ENCODE measurements at regions not wholly inside any gene's neighbourhood (a gene's known extent, or its start where the extent isn't known, plus 50 kb on each side); places are given as distances from the start of the nearest gene placed in this dataset.

- DNase-seq, result no peak
These were observed 903.6 kb downstream of the RPA4 start for GRCh38 chrX:97787311-97787710.

DNA sequence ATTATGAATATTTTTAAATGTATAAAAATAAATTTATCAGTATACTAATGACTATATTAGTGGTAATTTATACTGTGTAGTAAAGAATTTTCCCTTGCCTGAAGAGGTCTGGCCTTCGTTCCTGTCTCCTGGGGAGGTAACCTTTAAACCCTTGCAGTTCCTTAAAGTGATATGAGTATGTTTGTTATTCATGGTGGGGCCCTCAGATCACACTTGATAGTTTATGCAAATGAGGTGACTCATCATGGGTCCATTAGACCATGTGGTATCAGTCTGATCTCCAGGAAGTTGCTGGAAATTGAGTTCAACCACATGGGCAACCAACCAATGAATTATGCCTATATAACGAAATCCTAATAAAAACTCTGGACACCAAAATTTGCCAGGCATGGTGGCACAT lies 904.1 kb downstream of the RPA4 start:
- no peak for DNase-seq

DNA sequence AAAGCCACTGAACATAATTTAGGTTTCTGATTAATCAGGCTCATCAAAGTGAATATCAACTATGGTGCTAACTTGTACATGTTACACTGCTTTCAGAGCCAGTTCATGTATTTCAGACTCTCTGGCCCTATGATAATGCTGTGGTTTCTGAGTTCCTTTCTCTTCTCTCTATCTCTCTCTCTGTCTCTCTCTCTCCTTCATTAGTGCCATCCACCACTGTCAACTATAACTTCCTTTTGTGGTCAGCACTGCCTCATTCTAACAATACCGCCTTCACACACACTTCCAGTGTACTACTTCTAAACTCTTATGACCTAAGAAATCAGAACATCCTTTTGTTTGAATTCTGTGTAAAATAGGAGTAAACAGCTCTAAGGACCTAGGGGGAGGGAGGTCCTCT lies 907.1 kb downstream of the RPA4 start:
- DNase-seq, result no peak

- DNase-seq, result no peak
These were observed 913.4 kb downstream of the RPA4 start for GRCh38 chrX:97797076-97797475.

- DNase-seq, result no peak
These were observed 922.5 kb downstream of the RPA4 start for GRCh38 chrX:97806238-97806637.

GRCh38 chrX:97806946-97807345 lies 923.2 kb downstream of the RPA4 start:
- no peak for DNase-seq

DNA sequence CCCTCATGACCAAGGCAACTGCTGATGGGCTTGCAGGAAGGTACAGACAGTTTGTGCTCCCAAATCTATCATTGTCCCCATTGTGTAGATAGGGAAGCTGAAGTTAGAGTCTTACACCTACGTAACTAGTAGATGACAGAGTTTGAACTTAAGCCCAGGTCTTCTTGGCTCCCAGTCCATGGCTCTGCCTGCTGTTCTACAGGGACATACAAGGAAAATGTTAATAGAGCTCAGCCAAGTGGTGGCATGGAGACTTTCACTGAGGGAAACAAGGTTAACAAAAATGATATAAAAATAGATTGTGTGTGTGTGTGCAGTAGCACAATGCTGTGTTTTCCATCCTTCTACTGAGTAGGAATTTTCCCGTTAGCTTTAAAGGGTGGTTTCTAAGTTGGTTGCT lies 936.5 kb downstream of the RPA4 start:
- DNase-seq, result no peak

GRCh38 chrX:97828471-97828870 lies 944.8 kb downstream of the RPA4 start:
- no peak for DNase-seq

GRCh38 chrX:97835969-97836368 lies 952.3 kb downstream of the RPA4 start:
- DNase-seq, result no peak

DNA sequence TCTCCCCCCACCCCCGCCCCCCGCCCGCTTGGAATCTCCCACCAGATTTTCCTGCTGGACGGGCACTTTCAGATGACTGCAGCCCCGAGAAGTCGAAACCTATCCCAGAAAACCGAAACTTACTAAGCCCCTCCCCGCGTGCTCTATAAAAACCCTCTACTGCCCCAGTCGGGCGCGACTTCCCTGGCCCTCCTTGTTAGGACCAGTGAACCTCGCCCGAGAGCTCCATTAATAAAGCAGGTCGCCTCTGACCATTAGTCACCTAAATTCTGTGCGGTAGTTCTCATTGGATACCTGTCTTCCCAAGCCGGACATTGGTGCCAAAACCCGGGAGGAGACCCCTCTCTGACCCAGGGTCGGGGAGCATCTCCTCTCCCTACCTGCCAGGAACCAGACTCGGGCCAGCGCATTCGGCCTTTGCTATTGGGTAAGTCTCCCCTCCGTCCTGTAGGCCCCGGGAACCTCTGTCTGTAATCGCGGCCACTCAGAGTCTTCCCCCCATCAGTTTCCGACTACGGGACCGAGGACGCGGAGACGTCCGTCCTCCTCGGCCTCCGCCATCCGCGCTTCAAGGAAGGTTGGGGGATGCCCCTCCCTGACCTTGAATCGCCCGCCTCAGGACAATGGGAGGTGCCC lies 958.0 kb downstream of the RPA4 start:
- DNase-seq, result no peak

DNA sequence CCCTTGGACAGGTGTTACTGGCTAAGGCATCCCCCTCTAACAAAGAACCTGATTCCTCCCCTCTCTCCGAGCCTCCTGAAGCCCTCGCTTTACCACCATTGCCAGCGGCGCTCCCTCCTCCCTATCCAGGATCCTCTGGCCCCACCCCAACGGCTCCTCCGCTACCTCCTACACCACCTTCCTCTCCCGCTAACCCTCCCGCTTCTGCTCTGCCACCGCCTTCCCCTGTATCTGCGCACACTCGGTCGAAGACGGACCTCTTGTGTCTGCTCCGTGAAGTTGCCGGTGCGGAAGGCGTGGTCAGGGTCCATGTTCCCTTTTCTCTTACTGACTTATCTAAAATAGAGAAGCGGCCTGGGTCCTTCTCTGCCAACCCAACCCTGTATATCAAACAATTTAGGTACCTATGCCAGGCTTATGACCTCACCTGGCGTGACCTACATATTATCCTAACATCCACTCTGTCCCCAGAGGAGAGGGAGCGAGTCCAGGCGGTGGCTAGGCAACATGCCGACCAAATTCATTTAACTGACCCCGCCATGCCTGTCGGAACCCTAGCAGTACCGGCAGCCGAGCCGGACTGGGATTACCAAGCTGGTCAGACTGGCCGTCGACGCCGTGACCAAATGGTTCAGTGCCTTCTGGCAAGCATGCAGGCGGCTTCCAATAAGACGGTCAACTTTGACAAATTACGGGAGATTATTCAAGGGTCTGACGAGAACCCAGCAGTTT lies 958.9 kb downstream of the RPA4 start:
- DNase-seq, result no peak

- DNase-seq, result no peak
These were observed 959.6 kb downstream of the RPA4 start for GRCh38 chrX:97843200-97843811.

- no peak for DNase-seq
These were observed 960.5 kb downstream of the RPA4 start for GRCh38 chrX:97844161-97844560.

DNA sequence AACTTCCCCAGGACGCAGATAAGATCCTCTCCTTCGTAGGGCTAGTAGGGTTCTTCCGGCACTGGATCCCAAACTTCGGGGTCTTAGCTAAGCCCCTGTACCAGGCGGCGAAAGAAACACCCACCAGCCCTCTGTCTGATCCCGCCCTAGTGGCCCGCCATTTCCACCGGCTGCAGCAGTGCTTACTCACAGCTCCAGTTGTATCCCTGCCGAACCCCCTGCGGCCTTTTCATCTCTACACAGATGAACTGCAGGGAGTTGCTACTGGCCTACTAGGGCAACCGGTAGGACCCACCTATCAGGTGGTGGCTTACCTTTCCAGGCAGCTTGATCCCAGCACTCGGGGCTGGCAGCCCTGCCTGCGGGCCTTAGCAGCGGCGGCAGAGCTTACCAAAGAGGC lies 961.2 kb downstream of the RPA4 start:
- DNase-seq, result no peak

DNA sequence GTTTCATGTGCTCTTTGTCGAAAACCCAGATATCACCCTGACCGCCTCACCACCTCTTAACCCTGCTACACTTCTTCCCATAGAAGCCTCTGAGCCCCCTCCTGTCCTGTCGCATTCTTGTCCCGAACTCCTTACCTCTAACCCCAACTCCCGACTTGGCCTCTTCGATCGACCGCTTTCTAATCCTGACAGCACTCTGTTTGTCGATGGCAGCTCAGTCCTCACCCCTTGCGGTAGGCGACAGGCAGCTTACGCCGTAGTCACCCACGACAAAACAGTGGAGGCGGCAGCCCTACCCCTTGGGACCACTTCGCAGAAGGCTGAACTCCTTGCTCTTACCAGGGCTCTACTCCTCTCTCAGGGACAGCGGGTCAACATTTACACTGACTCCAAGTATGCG lies 961.7 kb downstream of the RPA4 start:
- no peak for DNase-seq

DNA sequence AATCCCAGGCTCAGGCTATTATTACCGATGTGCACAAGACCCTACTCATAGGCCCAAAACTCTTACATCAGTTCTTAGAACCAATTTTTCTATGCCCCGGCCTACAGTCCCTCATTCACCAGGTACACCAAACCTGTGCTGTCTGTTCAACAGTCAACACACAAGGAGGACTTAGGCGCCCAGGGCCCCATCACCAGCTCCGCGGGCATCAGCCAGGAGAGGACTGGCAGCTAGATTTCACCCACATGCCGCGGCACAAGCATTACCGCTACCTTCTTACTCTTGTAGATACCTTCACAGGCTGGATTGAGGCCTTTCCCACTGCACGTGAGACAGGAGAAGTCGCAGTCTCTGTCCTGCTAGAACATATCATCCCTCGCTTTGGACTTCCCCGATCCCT lies 962.5 kb downstream of the RPA4 start:
- DNase-seq, result no peak

DNA sequence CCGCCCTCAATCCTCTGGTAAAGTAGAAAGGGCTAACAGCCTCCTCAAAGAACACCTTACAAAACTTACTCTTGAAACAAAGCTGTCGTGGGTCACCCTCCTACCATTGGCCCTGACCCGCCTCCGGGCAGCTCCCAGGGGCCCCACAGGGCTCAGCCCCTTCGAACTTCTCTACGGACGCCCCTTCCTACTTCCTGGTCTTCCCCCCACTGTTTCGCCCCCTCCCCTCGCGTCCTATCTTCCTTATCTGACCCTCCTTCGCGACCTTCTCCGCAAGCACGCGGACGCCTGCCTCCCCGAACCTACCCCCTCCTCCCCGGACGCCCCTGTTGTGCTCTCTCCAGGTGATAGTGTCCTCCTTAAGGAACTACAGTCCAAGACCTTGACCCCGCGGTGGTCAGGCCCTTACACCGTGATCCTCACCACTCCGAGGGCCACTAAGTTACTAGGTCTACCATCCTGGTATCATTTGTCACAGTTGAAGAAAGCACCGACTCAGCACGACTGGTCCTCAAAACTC lies 963.1 kb downstream of the RPA4 start:
- no peak for DNase-seq

- no peak for DNase-seq
These were observed 964.4 kb downstream of the RPA4 start for GRCh38 chrX:97847885-97848679.

GRCh38 chrX:97849951-97850350 lies 966.2 kb downstream of the RPA4 start:
- DNase-seq, result no peak

- no peak for DNase-seq
These were observed 967.2 kb downstream of the RPA4 start for GRCh38 chrX:97850911-97851310.

DNA sequence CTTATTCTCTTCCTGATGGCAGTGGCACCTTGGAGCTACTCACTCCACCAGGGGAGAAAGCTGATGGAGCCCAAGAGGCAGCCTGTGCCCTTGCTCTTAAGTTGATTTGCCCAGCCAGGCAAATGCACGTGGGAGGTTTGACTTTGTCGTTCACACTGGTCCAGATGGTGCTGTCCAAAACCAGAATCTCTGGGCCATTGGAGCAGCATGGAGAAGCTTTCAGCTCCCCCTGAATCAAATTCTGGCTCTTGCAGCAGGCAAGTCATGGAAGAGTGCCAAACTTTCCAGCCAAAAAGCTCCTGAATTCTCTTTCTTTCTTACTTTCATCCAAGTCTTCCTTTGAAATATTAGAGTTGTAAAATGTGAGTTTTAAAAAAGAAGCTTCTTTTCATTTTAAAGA lies 970.4 kb downstream of the RPA4 start:
- DNase-seq, result no peak

DNA sequence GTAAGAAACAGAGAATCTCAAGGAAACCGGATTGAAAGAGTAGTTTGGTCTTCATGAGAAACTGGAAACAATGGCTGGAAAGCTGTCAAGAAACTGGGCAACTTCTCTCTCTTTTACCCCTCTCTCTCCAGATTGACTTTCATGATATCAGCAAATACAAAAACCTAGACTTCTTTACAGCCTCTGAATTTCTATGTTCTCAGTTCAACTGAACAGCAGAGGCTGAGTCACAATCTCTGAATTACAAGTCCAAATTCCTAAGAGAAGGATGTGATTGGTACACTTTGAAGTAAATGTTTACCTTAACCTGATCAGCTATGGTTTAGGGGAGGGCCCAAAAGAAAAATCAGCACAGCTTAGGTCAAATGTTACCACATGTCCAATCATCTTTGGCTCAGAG lies 974.9 kb downstream of the RPA4 start:
- no peak for DNase-seq

DNA sequence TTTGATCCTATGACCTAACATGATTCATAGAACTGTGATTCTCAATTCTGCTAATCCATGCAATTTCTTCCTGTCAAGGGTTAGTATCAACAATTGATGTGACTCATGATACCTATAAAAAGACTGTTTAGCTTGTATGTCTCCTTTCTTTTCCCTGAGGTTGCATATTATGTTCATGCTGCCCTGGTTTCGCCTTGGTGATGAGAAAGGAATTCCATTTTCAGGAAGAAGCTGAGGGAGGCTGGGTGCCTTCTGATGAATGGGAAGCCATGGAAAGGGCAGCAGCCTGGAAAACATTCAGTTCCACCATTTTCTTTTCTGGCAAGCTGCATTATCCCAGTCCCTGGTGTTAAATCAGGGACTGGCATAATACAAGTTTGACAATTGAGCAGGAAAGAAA lies 976.5 kb downstream of the RPA4 start:
- no peak for DNase-seq
